Tibial nerve (tissue), 4 donors: ENCODE measurements at regions not wholly inside any gene's neighbourhood (a gene's known extent, or its start where the extent isn't known, plus 50 kb on each side); places are given as distances from the start of the nearest gene placed in this dataset.
"Not testable (repeated sequence)": the region's sequence is repeated elsewhere in the genome, so short reads cannot be mapped to it uniquely, and the experiment has no call there.

Experiments
- DNase-seq, 2 donors: peaks; one replicate each; pipeline ENCODE4 v3.0.0-alpha.2; 2019; ENCODE audit warnings: low spot score in 2 of 2
- H3K27ac ChIP-seq, 4 donors: fragments of 200-600 bp; sonication (generic) in 3 of 4; one replicate each; pipeline ENCODE4 v1.5.1; 2017 to 2019; ENCODE audit warnings: mild to moderate bottlenecking in 1 of 4
- H3K27me3 ChIP-seq, 2 donors: fragments of 200-600 bp; sonication (generic) in 1 of 2; one replicate each; pipeline versions ENCODE4 v1.5.1 to v1.6.0; 2017 to 2019
- H3K36me3 ChIP-seq, 3 donors: fragments of 200-600 bp; sonication (generic); one replicate each; pipeline ENCODE4 v1.5.1; 2018 to 2019
- H3K4me1 ChIP-seq, 4 donors: fragments of 200-600 bp; sonication (generic) in 3 of 4; one replicate each; pipeline ENCODE4 v1.5.1; 2017 to 2019
- H3K4me3 ChIP-seq, 4 donors: fragments of 200-600 bp; sonication (generic) in 3 of 4; one replicate each; pipeline ENCODE4 v1.5.1; 2017 to 2019; ENCODE audit warnings: mild to moderate bottlenecking in 1 of 4, moderate library complexity in 1 of 4
- H3K9me3 ChIP-seq, 4 donors: fragments of 200-600 bp; sonication (generic) in 3 of 4; one replicate each; pipeline ENCODE4 v1.5.1; 2017 to 2019
- CTCF ChIP-seq, 5 experiments: fragments of 200-600 bp in 3 of 5; fragments of 450-650 bp in 2 of 5; sonication (generic) in 3 of 5; IDR thresholded peaks; one replicate each; pipeline ENCODE4 v1.5.1; 2016 to 2019; ENCODE audit warnings: antibody characterized with exemption in 5 of 5, mild to moderate bottlenecking in 3 of 5, moderate library complexity in 2 of 5
- EP300 ChIP-seq, 2 donors: sonication (generic); formaldehyde crosslinking; IDR thresholded peaks; one replicate each; pipeline ENCODE4 v1.6.1; 2017; ENCODE audit warnings: antibody characterized with exemption in 2 of 2, mild to moderate bottlenecking in 1 of 2
- POLR2A ChIP-seq, 2 donors: fragments of 450-650 bp; IDR thresholded peaks; one replicate each; pipeline ENCODE4 v1.6.1; 2017; ENCODE audit warnings: antibody characterized with exemption in 2 of 2, mild to moderate bottlenecking in 2 of 2, moderate library complexity in 2 of 2
- WGBS, 2 donors: methylation state at CpG; one replicate each; pipeline ENCODE4 v1.1.5; 2018; 5-methylcytosine and 5-hydroxymethylcytosine counted together

- TF ChIP-seq EP300 (IDR thresholded peaks at IDR 0.05) (no peak), CTCF (IDR thresholded peaks at IDR 0.05) (no peak), POLR2A (IDR thresholded peaks at IDR 0.05) (no peak)
- H3K9me3 ChIP-seq: peaks cover 0 to 60% (median 0%) of the 10 kb centered on the region in 4 donors
- DNase-seq: no peak
- H3K4me1 ChIP-seq: no peaks in the 10 kb centered on the region
- 52 to 56% methylated on average over 11 of the region's 11 CpGs for WGBS, 2 donors
- H3K27me3 ChIP-seq: no peaks in the 10 kb centered on the region
- H3K36me3 ChIP-seq: no peaks in the 10 kb centered on the region
- H3K4me3 ChIP-seq: no peak overlapping the region
- no peak overlapping the region for H3K27ac ChIP-seq
Measured at GRCh38 chr19:20359933-20360720, 193.1 kb downstream of the ZNF486 start.

DNA sequence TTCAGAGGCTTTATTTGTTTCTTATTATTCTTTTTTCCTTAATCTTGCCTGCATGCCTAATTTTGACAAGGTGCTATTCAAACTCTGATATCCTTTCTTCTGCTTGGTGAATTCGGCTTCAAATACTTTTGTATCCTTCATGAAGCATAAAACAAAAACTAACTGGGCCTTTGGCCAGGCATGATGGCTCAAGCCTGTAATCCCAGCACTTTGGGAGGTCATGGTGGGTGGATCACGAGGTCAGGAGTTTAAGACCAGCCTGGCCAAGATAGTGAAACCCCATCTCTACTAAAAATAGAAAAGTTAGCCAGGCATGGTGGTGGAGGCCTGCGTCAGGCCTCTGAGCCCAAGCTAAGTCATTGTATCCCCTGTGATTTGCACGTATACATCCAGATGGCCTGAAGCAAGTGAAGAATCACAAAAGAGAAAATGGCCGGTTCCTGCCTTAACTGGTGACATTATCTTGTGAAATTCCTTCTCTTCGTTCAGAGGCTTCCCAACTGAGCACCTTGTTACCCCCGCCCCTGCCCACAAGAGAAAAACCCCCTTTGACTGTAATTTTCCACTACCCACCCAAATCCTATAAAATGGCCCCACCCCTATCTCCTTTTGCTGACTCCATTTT lies 191.9 kb downstream of the ZNF486 start:
- not testable (repeated sequence) for H3K27me3 ChIP-seq, H3K4me3 ChIP-seq, H3K27ac ChIP-seq, H3K4me1 ChIP-seq, DNase-seq, H3K36me3 ChIP-seq
- H3K9me3 ChIP-seq: peaks cover 0 to 53% (median 0%) of the 10 kb centered on the region in 4 donors
- 74 to 81% methylated on average over 7 of the region's 7 CpGs for WGBS, 2 donors

- DNase-seq: no peak
- Histone ChIP-seq H3K4me1 (no peaks in the 10 kb centered on the region), H3K4me3 (no peak overlapping the region), H3K27me3 (no peaks in the 10 kb centered on the region), H3K36me3 (no peaks in the 10 kb centered on the region), H3K9me3 (peaks cover 0 to 55% (median 0%) of the 10 kb centered on the region in 4 donors), H3K27ac (no peak overlapping the region)
- 76 to 82% methylated on average over 6 of the region's 6 CpGs for WGBS, 2 donors
- TF ChIP-seq CTCF (IDR thresholded peaks at IDR 0.05): no peak
- TF ChIP-seq POLR2A (IDR thresholded peaks at IDR 0.05): no peak
- TF ChIP-seq EP300 (IDR thresholded peaks at IDR 0.05): no peak
Measured at GRCh38 chr19:20357921-20358320, 190.9 kb downstream of the ZNF486 start.

DNA sequence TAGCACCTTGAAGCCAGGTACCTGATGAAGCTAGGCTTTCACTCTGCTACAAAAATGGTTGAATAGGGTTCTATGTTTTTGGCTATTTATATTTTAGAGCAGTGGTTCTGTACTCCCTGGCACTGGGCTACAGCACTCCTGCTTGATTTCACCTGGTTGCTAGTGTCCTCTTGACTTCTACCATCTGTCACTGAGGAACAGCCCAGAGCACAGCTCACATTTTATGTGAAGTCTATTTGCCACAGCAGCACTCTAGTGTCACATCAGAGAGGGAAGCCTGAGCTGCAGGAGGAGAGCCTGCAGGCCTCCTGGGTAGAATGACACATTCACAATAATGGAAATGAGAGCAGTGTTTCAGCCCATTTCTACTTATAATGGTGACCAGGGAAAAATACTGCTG lies 184.2 kb downstream of the ZNF486 start:
- Histone ChIP-seq H3K4me3 (no peak overlapping the region), H3K36me3 (no peaks in the 10 kb centered on the region), H3K4me1 (no peaks in the 10 kb centered on the region), H3K9me3 (peaks cover 0 to 13% (median 0%) of the 10 kb centered on the region in 4 donors), H3K27me3 (no peaks in the 10 kb centered on the region), H3K27ac (no peak overlapping the region)
- DNase-seq: no peak
- TF ChIP-seq EP300 (IDR thresholded peaks at IDR 0.05) (no peak), CTCF (IDR thresholded peaks at IDR 0.05) (no peak), POLR2A (IDR thresholded peaks at IDR 0.05) (no peak)

DNA sequence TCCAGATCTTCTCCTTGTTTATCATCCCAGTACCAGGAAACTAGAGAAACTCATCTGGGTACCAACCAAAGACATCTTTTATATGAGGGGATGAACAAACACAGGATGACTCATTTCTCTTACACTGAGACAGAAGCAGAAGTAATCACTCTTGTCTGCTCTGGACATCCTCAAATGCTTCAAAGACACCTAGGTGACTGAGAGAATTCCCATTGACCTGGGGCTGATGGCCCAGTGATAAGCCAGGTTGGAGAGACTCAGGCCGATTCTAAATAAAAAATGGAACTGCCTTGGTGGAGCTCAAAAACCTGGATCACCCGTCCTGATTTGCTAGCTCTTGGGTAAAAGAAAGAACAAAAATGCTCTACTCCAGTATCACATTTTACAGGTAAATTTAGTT lies 182.2 kb downstream of the ZNF486 start:
- no peak for DNase-seq
- Histone ChIP-seq H3K27ac (no peak overlapping the region), H3K27me3 (no peaks in the 10 kb centered on the region), H3K4me1 (no peaks in the 10 kb centered on the region), H3K4me3 (no peak overlapping the region), H3K36me3 (no peaks in the 10 kb centered on the region), H3K9me3 (peaks cover 0 to 5% (median 0%) of the 10 kb centered on the region in 4 donors)
- whole genome bisulfite sequencing, 2 donors: 76 to 81% methylated on average over 2 of the region's 2 CpGs
- TF ChIP-seq EP300 (IDR thresholded peaks at IDR 0.05) (no peak), POLR2A (IDR thresholded peaks at IDR 0.05) (no peak), CTCF (IDR thresholded peaks at IDR 0.05) (no peak)
